ENCODE measurements at regions not wholly inside any gene's neighbourhood (a gene's known extent, or its start where the extent isn't known, plus 50 kb on each side); places are given as distances from the start of the nearest gene placed in this dataset.

- Histone ChIP-seq H3K36me3 (ENCODE audit: control insufficient read depth, insufficient read depth, low read length) (no peaks in the 10 kb centered on the region), H3K27me3 (ENCODE audit: control insufficient read depth, insufficient read depth, low read length) (peaks cover 4% of the 10 kb centered on the region), H3K4me3 (ENCODE audit: low read depth, low read length) (no peak overlapping the region)
- no peak for DNase-seq (ENCODE audit: low read depth)
- TF ChIP-seq, protein P1, sequence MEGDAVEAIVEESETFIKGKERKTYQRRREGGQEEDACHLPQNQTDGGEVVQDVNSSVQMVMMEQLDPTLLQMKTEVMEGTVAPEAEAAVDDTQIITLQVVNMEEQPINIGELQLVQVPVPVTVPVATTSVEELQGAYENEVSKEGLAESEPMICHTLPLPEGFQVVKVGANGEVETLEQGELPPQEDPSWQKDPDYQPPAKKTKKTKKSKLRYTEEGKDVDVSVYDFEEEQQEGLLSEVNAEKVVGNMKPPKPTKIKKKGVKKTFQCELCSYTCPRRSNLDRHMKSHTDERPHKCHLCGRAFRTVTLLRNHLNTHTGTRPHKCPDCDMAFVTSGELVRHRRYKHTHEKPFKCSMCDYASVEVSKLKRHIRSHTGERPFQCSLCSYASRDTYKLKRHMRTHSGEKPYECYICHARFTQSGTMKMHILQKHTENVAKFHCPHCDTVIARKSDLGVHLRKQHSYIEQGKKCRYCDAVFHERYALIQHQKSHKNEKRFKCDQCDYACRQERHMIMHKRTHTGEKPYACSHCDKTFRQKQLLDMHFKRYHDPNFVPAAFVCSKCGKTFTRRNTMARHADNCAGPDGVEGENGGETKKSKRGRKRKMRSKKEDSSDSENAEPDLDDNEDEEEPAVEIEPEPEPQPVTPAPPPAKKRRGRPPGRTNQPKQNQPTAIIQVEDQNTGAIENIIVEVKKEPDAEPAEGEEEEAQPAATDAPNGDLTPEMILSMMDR (IDR thresholded peaks at IDR 0.05; ENCODE audit: insufficient read depth, low read length, poor library complexity, severe bottlenecking) = no peak
Measured at GRCh38 chr10:131436458-131436857, 124.9 kb upstream of the TCERG1L start.

- Histone ChIP-seq H3K27me3 (ENCODE audit: control insufficient read depth, insufficient read depth, low read length) (no peaks in the 10 kb centered on the region), H3K4me3 (ENCODE audit: low read depth, low read length) (no peak overlapping the region), H3K36me3 (ENCODE audit: control insufficient read depth, insufficient read depth, low read length) (no peaks in the 10 kb centered on the region)
- TF ChIP-seq, protein P1 (IDR thresholded peaks at IDR 0.05; ENCODE audit: insufficient read depth, low read length, poor library complexity, severe bottlenecking) = no peak
- DNase-seq (ENCODE audit: low read depth) = no peak
Measured at GRCh38 chr10:131437556-131438475, 126.3 kb upstream of the TCERG1L start.

GRCh38 chr10:131438665-131439064 lies 127.1 kb upstream of the TCERG1L start:
- TF ChIP-seq, protein P1 (IDR thresholded peaks at IDR 0.05; ENCODE audit: insufficient read depth, low read length, poor library complexity, severe bottlenecking) = no peak
- Histone ChIP-seq H3K36me3 (ENCODE audit: control insufficient read depth, insufficient read depth, low read length) (no peaks in the 10 kb centered on the region), H3K4me3 (ENCODE audit: low read depth, low read length) (no peak overlapping the region), H3K27me3 (ENCODE audit: control insufficient read depth, insufficient read depth, low read length) (no peaks in the 10 kb centered on the region)
- no peak for DNase-seq (ENCODE audit: low read depth)

DNA sequence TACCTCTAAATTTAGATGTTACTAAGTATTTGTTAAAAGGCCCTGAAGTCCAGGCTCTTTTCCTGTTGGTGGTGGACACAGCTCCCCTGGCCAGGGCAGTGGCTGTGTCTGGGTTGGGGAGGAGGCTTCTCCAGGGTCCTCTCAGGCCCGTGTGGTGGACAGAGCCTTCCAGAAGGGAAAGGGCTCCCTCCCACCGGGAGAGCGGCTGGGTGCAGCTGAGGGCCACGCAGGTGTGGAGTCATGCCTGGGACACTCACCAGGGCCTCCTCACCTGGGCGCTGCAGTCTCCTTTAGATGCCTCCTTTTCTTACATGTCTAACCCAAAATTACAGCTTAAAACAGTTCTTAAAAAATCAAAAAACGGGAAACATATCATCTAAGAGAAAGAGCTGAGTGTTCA lies 128.2 kb upstream of the TCERG1L start:
- no peak for DNase-seq (ENCODE audit: low read depth)
- Histone ChIP-seq H3K36me3 (ENCODE audit: control insufficient read depth, insufficient read depth, low read length) (no peaks in the 10 kb centered on the region), H3K4me3 (ENCODE audit: low read depth, low read length) (no peak overlapping the region), H3K27me3 (ENCODE audit: control insufficient read depth, insufficient read depth, low read length) (no peaks in the 10 kb centered on the region)
- TF ChIP-seq, protein P1 (IDR thresholded peaks at IDR 0.05; ENCODE audit: insufficient read depth, low read length, poor library complexity, severe bottlenecking) = no peak

DNA sequence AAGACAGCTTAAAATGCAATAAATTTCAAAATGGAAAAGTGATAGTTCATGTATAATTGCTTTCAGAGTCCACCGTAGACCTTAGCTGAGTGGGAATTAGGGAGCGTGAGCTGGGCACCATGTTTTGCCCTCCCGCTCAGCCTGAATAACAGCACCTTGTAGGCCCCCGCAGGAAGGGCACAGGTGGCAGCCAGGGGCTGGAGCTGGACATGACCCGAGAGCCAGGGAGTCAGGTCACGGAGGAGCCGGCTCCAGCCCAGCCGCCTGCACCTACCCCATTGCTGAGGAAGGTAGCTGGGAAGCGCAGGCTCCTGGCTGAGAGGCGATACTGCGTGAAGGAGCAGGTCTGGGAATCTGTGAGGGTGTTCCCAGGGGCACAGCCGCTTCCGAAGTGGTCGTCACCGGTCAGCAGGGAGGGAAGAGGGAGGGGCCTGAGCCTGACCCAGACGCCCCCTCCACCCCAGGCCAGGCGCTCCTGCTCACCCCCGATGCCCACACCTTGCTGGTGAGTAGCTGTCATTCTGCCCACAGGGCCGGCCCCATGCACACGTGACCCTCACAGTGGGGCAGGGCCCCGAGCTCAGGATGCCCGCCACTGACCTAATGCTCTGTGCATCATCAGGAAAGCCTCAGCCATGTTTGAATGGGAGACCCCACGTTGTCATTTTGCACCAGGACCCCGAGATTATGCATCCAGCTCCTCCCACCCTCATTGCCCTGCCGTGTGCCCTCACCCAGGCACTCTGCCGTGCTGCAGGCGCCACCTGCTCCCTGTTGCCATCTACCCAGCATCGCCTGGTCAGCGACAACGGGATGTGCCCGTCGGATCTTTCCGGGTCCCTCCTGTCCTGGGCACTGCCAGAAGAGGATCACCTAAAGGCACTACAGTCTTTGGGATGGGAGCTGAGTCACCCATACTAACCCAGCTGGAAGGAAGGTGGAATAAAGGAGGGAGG lies 129.2 kb upstream of the TCERG1L start:
- H3K36me3 ChIP-seq (ENCODE audit: control insufficient read depth, insufficient read depth, low read length) = no peaks in the 10 kb centered on the region
- no peak for DNase-seq (ENCODE audit: low read depth)
- TF ChIP-seq, protein P1 (IDR thresholded peaks at IDR 0.05; ENCODE audit: insufficient read depth, low read length, poor library complexity, severe bottlenecking) = no peak
- H3K27me3 ChIP-seq (ENCODE audit: control insufficient read depth, insufficient read depth, low read length) = no peaks in the 10 kb centered on the region
- H3K4me3 ChIP-seq (ENCODE audit: low read depth, low read length) = no peak overlapping the region

All from kidney epithelial cell (primary cell).